ENCODE measurements at regions not wholly inside any gene's neighbourhood (a gene's known extent, or its start where the extent isn't known, plus 50 kb on each side); places are given as distances from the start of the nearest gene placed in this dataset.

DNA sequence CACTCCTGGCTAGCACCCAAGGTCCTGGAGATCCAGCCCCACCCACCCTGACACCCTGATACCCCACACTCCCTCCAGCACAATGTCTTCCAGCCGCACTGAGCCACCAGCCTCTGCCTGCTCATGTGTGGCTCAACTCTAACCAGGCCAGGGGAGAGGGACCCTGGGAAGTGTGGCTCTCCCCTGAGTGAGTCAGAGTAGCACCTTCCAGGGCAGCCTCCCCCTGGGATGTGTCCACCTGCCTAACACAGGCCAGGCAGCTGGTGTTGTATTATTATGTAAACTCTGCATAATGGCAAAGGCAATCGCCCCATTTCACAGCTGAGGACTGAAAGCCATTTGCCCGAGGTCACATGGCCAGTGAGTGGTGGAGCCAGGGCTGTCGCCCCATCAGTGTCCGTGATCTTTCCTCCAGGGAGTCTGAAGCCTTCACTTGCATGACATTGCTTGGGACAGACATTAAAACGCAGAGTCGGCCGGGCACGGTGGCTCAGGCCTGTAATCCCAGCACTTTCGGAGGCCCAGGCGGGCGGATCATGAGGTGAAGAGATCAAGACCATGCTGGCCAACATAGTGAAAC is 84.2 kb upstream of the FOXF1 start:
- TF ChIP-seq, protein P1, sequence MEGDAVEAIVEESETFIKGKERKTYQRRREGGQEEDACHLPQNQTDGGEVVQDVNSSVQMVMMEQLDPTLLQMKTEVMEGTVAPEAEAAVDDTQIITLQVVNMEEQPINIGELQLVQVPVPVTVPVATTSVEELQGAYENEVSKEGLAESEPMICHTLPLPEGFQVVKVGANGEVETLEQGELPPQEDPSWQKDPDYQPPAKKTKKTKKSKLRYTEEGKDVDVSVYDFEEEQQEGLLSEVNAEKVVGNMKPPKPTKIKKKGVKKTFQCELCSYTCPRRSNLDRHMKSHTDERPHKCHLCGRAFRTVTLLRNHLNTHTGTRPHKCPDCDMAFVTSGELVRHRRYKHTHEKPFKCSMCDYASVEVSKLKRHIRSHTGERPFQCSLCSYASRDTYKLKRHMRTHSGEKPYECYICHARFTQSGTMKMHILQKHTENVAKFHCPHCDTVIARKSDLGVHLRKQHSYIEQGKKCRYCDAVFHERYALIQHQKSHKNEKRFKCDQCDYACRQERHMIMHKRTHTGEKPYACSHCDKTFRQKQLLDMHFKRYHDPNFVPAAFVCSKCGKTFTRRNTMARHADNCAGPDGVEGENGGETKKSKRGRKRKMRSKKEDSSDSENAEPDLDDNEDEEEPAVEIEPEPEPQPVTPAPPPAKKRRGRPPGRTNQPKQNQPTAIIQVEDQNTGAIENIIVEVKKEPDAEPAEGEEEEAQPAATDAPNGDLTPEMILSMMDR (IDR thresholded peaks at IDR 0.05) = no peak
- no peak for TF ChIP-seq POLR2A (IDR thresholded peaks at IDR 0.05)

Data from sigmoid colon (tissue), 3 donors.